SK-N-SH (cell line): ENCODE measurements at regions not wholly inside any gene's neighbourhood (a gene's known extent, or its start where the extent isn't known, plus 50 kb on each side); places are given as distances from the start of the nearest gene placed in this dataset.

Experiments used
- CTCF ChIA-PET: fragments of 300-600, 350-600 bp; formaldehyde crosslinking; extraction: SDS; loops from one replicate; lab custom pipeline; 2021; lab: Yijun Ruan, JAX
- POLR2A ChIA-PET: fragments of 350-600 bp; sonication (Branson Sonifier 250); formaldehyde crosslinking; extraction: SDS; loops from one replicate; lab custom pipeline; 2020; ENCODE audit warnings: antibody characterized with exemption, inconsistent platforms; lab: Yijun Ruan, JAX
- DNase-seq: peaks from one replicate; pipeline ENCODE4 v3.0.0; 2012
- H2AFZ ChIP-seq: fragments of 200-600 bp; sonication (generic); 2 replicates; pipeline ENCODE4 v1.8.1; 2016; ENCODE audit warnings: antibody characterized with exemption, mild to moderate bottlenecking, low read depth
- H3F3A ChIP-seq: fragments of 200-600 bp; sonication (generic); replicated peaks from 2 replicates; pipeline ENCODE3; 2016; ENCODE audit warnings: antibody characterized with exemption, mild to moderate bottlenecking; ENCODE audit not compliant: insufficient read depth
- H3K27ac ChIP-seq, 2 experiments: fragments of 200-500 bp in 1 of 2; fragments of 200-600 bp in 1 of 2; sonication (Bioruptor generic) in 1 of 2; sonication (generic), shearing (Covaris generic) in 1 of 2; 2 replicates each; pipeline versions ENCODE4 v1.5.1 to v1.6.1; 2014 to 2016; ENCODE audit warnings: low read depth in 2 of 2, inconsistent platforms in 1 of 2, low read length in 1 of 2, mild to moderate bottlenecking in 1 of 2, mixed read lengths in 1 of 2
- H3K27me3 ChIP-seq: fragments of 200-600 bp; sonication (generic), shearing (Covaris generic); 2 replicates; pipeline ENCODE4 v1.6.1; 2016; ENCODE audit warnings: mixed run types; ENCODE audit not compliant: insufficient read depth
- H3K36me3 ChIP-seq, 2 experiments: fragments of 200-500 bp in 1 of 2; fragments of 200-600 bp in 1 of 2; sonication (Bioruptor generic) in 1 of 2; sonication (generic) in 1 of 2; replicated peaks in 1 of 2; 2 replicates each; pipeline versions ENCODE3 to v1.5.1; 2014 to 2016; ENCODE audit warnings: low read length in 1 of 2, mild to moderate bottlenecking in 1 of 2; ENCODE audit not compliant: insufficient read depth in 2 of 2, control insufficient read depth in 1 of 2
- H3K4me1 ChIP-seq, 2 experiments: fragments of 200-500 bp in 1 of 2; fragments of 200-600 bp in 1 of 2; sonication (Bioruptor generic) in 1 of 2; sonication (generic), shearing (Covaris generic) in 1 of 2; 2 replicates each; pipeline versions ENCODE4 v1.5.1 to v1.6.1; 2014 to 2016; ENCODE audit warnings: low read depth in 1 of 2, low read length in 1 of 2, mixed run types in 1 of 2; ENCODE audit not compliant: insufficient read depth in 2 of 2, control insufficient read depth in 1 of 2
- H3K4me2 ChIP-seq: fragments of 200-600 bp; sonication (generic), shearing (Covaris generic); 2 replicates; pipeline ENCODE4 v1.6.1; 2017; ENCODE audit warnings: mixed run types
- H3K4me3 ChIP-seq, 2 experiments: fragments of 200-500 bp in 1 of 2; fragments of 200-600 bp in 1 of 2; sonication (Bioruptor generic) in 1 of 2; sonication (generic), shearing (Covaris generic) in 1 of 2; 2 replicates each; pipeline versions ENCODE4 v1.5.1 to v1.8.1; 2014 to 2016; ENCODE audit warnings: low read depth in 2 of 2, inconsistent platforms in 1 of 2, low read length in 1 of 2, mild to moderate bottlenecking in 1 of 2, mixed read lengths in 1 of 2, moderate library complexity in 1 of 2
- H3K79me2 ChIP-seq: fragments of 200-600 bp; sonication (generic); 2 replicates; pipeline ENCODE4 v1.8.1; 2017; ENCODE audit warnings: mild to moderate bottlenecking; ENCODE audit not compliant: insufficient read depth
- H3K9ac ChIP-seq: fragments of 200-600 bp; sonication (generic); 2 replicates; pipeline ENCODE4 v1.6.1; 2017; ENCODE audit warnings: mixed run types
- H3K9me2 ChIP-seq: fragments of 200-600 bp; sonication (generic); 2 replicates; pipeline ENCODE4 v1.6.1; 2017; ENCODE audit warnings: mixed run types
- H3K9me3 ChIP-seq: fragments of 200-600 bp; sonication (generic); 2 replicates; pipeline ENCODE4 v1.6.1; 2017; ENCODE audit warnings: mixed run types, mild to moderate bottlenecking, moderate library complexity
- H4K20me1 ChIP-seq: fragments of 200-600 bp; sonication (generic); 2 replicates; pipeline ENCODE4 v1.6.1; 2017; ENCODE audit warnings: mild to moderate bottlenecking, mixed run types; ENCODE audit not compliant: insufficient read depth
- CHD2 ChIP-seq: fragments of 150-350 bp; IDR thresholded peaks from 2 replicates; pipeline ENCODE4 v1.6.1; 2018; ENCODE audit warnings: low read length; ENCODE audit not compliant: partially characterized antibody
- CTCF ChIP-seq: fragments of 200-600 bp; sonication (generic); IDR thresholded peaks from 2 replicates; pipeline ENCODE4 v1.6.1; 2017; ENCODE audit warnings: antibody characterized with exemption, mild to moderate bottlenecking, moderate library complexity
- ELF1 ChIP-seq: IDR thresholded peaks from 2 replicates; pipeline ENCODE4 v1.4.0; 2012
- EP300 ChIP-seq, 2 experiments: IDR thresholded peaks; 2 replicates each; pipeline versions ENCODE4 v1.4.0 to v1.6.1; 2012; ENCODE audit warnings: borderline replicate concordance in 1 of 2, low read depth in 1 of 2, low read length in 1 of 2
- EZH2phosphoT487 ChIP-seq: fragments of 200-600 bp; sonication (generic); IDR thresholded peaks from 2 replicates; pipeline ENCODE4 v1.6.1; 2017; ENCODE audit warnings: low read depth, mixed run types, mild to moderate bottlenecking, antibody characterized with exemption, moderate library complexity, borderline replicate concordance
- FOSL2 ChIP-seq: IDR thresholded peaks from 2 replicates; pipeline ENCODE4 v1.4.0; 2012; ENCODE audit warnings: low read depth, mild to moderate bottlenecking, moderate library complexity, borderline replicate concordance
- FOXM1 ChIP-seq: IDR thresholded peaks from 2 replicates; pipeline ENCODE4 v1.4.0; 2012; ENCODE audit warnings: low read depth, mild to moderate bottlenecking
- GABPA ChIP-seq: IDR thresholded peaks from 2 replicates; pipeline ENCODE4 v1.4.0; 2012; ENCODE audit warnings: low read depth, mild to moderate bottlenecking
- JUND ChIP-seq: IDR thresholded peaks from 2 replicates; pipeline ENCODE4 v1.4.0; 2012
- MEF2A ChIP-seq: IDR thresholded peaks from 2 replicates; pipeline ENCODE4 v1.4.0; 2012; ENCODE audit warnings: low read depth, borderline replicate concordance
- MXI1 ChIP-seq: IDR thresholded peaks from 2 replicates; pipeline ENCODE4 v1.6.1; 2012; ENCODE audit warnings: mild to moderate bottlenecking, low read depth, low read length, improper control_type of control experiment
- NFIC ChIP-seq: IDR thresholded peaks from 2 replicates; pipeline ENCODE4 v1.4.0; 2012; ENCODE audit warnings: borderline replicate concordance
- NRF1 ChIP-seq: IDR thresholded peaks from 2 replicates; pipeline ENCODE4 v1.6.1; 2012; ENCODE audit warnings: low read depth, mild to moderate bottlenecking, low read length
- POLR2AphosphoS5 ChIP-seq: IDR thresholded peaks from 2 replicates; pipeline ENCODE4 v1.6.1; 2012; ENCODE audit warnings: low read depth, low read length
- RAD21 ChIP-seq: IDR thresholded peaks from 2 replicates; pipeline ENCODE4 v1.6.1; 2012; ENCODE audit warnings: mild to moderate bottlenecking, low read length
- RCOR1 ChIP-seq: fragments of 150-350 bp; IDR thresholded peaks from 2 replicates; pipeline ENCODE4 v1.6.1; 2017; ENCODE audit warnings: antibody characterized with exemption, low read length
- RFX5 ChIP-seq: IDR thresholded peaks from 2 replicates; pipeline ENCODE4 v1.6.1; 2012; ENCODE audit warnings: mild to moderate bottlenecking, improper control_type of control experiment, low read length
- RXRA ChIP-seq: IDR thresholded peaks from 2 replicates; pipeline ENCODE4 v1.4.0; 2012; ENCODE audit warnings: low read depth, mild to moderate bottlenecking, borderline replicate concordance
- SMC3 ChIP-seq: IDR thresholded peaks from 2 replicates; pipeline ENCODE4 v1.6.1; 2012; ENCODE audit warnings: low read depth, low read length, improper control_type of control experiment
- TCF12 ChIP-seq: IDR thresholded peaks from 2 replicates; pipeline ENCODE4 v1.4.0; 2012
- TEAD4 ChIP-seq: IDR thresholded peaks from 2 replicates; pipeline ENCODE4 v1.4.0; 2012; ENCODE audit warnings: mild to moderate bottlenecking, borderline replicate concordance; ENCODE audit not compliant: insufficient read depth
- USF2 ChIP-seq: fragments of 150-350 bp; IDR thresholded peaks from 2 replicates; pipeline ENCODE4 v1.6.1; 2017; ENCODE audit warnings: antibody characterized with exemption, low read length, low read depth, borderline replicate concordance
- YY1 ChIP-seq: IDR thresholded peaks from 2 replicates; pipeline ENCODE4 v1.4.0; 2012; ENCODE audit warnings: low read depth, mild to moderate bottlenecking
- WGBS: methylation state at CpG from one replicate; pipeline ENCODE4 v1.1.6; 2017; ENCODE audit warnings: low lambda C conversion rate; 5-methylcytosine and 5-hydroxymethylcytosine counted together
- TF ChIP-seq, protein P1 (sequence below): IDR thresholded peaks from 2 replicates; pipeline ENCODE4; 2012
- TF ChIP-seq, protein P2 (sequence below): IDR thresholded peaks from 2 replicates; pipeline ENCODE4 v1.4.0; 2012; ENCODE audit warnings: low read depth, borderline replicate concordance
- TF ChIP-seq, protein P3 (sequence below): IDR thresholded peaks from 2 replicates; pipeline ENCODE4 v1.4.0; 2012; ENCODE audit warnings: low read depth
- TF ChIP-seq, protein P4 (sequence below): fragments of 150-350 bp; IDR thresholded peaks from 2 replicates; pipeline ENCODE4 v1.6.1; 2016; ENCODE audit warnings: mild to moderate bottlenecking, low read depth, low read length

GRCh38 chr2:19540739-19541525, 182.5 kb upstream of the OSR1 start:
- Histone ChIP-seq H3F3A (peaks cover 22% of the 10 kb centered on the region), H3K4me3 (peak overlapping the region in 1 of 2 experiments; percentile 7; a peak in 1 of 4 replicates), H3K9me3 (no peaks in the 10 kb centered on the region), H3K27me3 (no peaks in the 10 kb centered on the region), H3K9me2 (no peaks in the 10 kb centered on the region), H3K4me2 (peak overlapping the region; percentile 61), H3K36me3 (no peaks in the 10 kb centered on the region), H3K4me1 (peaks cover 0 to 11% of the 10 kb centered on the region in 2 experiments), H2AFZ (no peak overlapping the region), H4K20me1 (no peaks in the 10 kb centered on the region), H3K27ac (peak overlapping the region in 1 of 2 experiments; percentile 29; a peak in 2 of 4 replicates), H3K79me2 (no peaks in the 10 kb centered on the region), H3K9ac (no peak overlapping the region)
- TF ChIP-seq RFX5 (no peak), USF2 (no peak), YY1 (no peak), EP300 (IDR thresholded peaks at IDR 0.05; ENCODE audit: borderline replicate concordance in 1 of 2, low read depth in 1 of 2, low read length in 1 of 2) (peak in 1 of 2 experiments; percentile 83; a peak in 2 of 4 replicates), FOSL2 (peak; percentile 90), FOXM1 (no peak), SMC3 (no peak), TEAD4 (peak; percentile 78), NFIC (peak; percentile 40; the same call in 1 of the 2 replicates), CHD2 (no peak), MEF2A (peak; percentile 44; the same call in 1 of the 2 replicates), ELF1 (no peak), GABPA (no peak), JUND (peak; percentile 95), TCF12 (peak; percentile 92), POLR2AphosphoS5 (peak; percentile 49; the same call in 1 of the 2 replicates), CTCF (no peak), RAD21 (no peak), RCOR1 (no peak), MXI1 (no peak), RXRA (peak; percentile 58; the same call in 1 of the 2 replicates), NRF1 (no peak), EZH2phosphoT487 (no peak)
- TF ChIP-seq, protein P1, sequence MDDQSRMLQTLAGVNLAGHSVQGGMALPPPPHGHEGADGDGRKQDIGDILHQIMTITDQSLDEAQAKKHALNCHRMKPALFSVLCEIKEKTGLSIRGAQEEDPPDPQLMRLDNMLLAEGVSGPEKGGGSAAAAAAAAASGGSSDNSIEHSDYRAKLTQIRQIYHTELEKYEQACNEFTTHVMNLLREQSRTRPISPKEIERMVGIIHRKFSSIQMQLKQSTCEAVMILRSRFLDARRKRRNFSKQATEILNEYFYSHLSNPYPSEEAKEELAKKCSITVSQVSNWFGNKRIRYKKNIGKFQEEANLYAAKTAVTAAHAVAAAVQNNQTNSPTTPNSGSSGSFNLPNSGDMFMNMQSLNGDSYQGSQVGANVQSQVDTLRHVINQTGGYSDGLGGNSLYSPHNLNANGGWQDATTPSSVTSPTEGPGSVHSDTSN, result peak; percentile 91
- TF ChIP-seq, protein P2, sequence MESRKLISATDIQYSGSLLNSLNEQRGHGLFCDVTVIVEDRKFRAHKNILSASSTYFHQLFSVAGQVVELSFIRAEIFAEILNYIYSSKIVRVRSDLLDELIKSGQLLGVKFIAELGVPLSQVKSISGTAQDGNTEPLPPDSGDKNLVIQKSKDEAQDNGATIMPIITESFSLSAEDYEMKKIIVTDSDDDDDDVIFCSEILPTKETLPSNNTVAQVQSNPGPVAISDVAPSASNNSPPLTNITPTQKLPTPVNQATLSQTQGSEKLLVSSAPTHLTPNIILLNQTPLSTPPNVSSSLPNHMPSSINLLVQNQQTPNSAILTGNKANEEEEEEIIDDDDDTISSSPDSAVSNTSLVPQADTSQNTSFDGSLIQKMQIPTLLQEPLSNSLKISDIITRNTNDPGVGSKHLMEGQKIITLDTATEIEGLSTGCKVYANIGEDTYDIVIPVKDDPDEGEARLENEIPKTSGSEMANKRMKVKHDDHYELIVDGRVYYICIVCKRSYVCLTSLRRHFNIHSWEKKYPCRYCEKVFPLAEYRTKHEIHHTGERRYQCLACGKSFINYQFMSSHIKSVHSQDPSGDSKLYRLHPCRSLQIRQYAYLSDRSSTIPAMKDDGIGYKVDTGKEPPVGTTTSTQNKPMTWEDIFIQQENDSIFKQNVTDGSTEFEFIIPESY, result no peak; the same call in 1 of the 2 replicates
- TF ChIP-seq, protein P3, sequence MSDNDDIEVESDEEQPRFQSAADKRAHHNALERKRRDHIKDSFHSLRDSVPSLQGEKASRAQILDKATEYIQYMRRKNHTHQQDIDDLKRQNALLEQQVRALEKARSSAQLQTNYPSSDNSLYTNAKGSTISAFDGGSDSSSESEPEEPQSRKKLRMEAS, result peak; percentile 60
- TF ChIP-seq, protein P4, sequence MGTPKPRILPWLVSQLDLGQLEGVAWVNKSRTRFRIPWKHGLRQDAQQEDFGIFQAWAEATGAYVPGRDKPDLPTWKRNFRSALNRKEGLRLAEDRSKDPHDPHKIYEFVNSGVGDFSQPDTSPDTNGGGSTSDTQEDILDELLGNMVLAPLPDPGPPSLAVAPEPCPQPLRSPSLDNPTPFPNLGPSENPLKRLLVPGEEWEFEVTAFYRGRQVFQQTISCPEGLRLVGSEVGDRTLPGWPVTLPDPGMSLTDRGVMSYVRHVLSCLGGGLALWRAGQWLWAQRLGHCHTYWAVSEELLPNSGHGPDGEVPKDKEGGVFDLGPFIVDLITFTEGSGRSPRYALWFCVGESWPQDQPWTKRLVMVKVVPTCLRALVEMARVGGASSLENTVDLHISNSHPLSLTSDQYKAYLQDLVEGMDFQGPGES, result no peak
- WGBS, result 22% methylated on average over 7 of the region's 7 CpGs
- ChIA-PET POLR2A (no interaction called here), CTCF (interaction anchor here (1.0 kb wide), 1 partner anchor 117 kb away, joined by 3 read pairs; no protein-coding TSS in a partner anchor)
- no peak for DNase-seq
